Amygdala (tissue), 56 donors: ENCODE measurements at regions not wholly inside any gene's neighbourhood (a gene's known extent, or its start where the extent isn't known, plus 50 kb on each side); places are given as distances from the start of the nearest gene placed in this dataset.
"Not testable (repeated sequence)": the region's sequence is repeated elsewhere in the genome, so short reads cannot be mapped to it uniquely, and the experiment has no call there.

Source experiments
- DNase-seq, 56 donors: peaks; one replicate each; lab custom pipeline; 2025; lab: John Stamatoyannopoulos, UW

GRCh38 chr6:81978230-81978629, 225.7 kb upstream of the TENT5A start:
- DNase-seq: no peak

GRCh38 chr6:81977486-81977885, 225.0 kb upstream of the TENT5A start:
- no peak for DNase-seq

GRCh38 chr6:81969814-81970213, 217.3 kb upstream of the TENT5A start:
- DNase-seq: no peak

- no peak for DNase-seq
These were observed 216.5 kb upstream of the TENT5A start for GRCh38 chr6:81969011-81969410.

- no peak for DNase-seq
These were observed 214.5 kb upstream of the TENT5A start for GRCh38 chr6:81966968-81967367.

GRCh38 chr6:81962198-81962597, 209.7 kb upstream of the TENT5A start:
- DNase-seq: no peak

GRCh38 chr6:81950877-81951276, 198.4 kb upstream of the TENT5A start:
- DNase-seq: no peak

- no peak for DNase-seq
These were observed 196.4 kb upstream of the TENT5A start for GRCh38 chr6:81948861-81949260.

- not testable (repeated sequence) for DNase-seq
These were observed 195.7 kb upstream of the TENT5A start for GRCh38 chr6:81948196-81948595.

GRCh38 chr6:81944661-81945060, 192.2 kb upstream of the TENT5A start:
- no peak for DNase-seq

- DNase-seq: not testable (repeated sequence)
These were observed 190.4 kb upstream of the TENT5A start for GRCh38 chr6:81942842-81943241.

- DNase-seq: no peak
These were observed 189.5 kb upstream of the TENT5A start for GRCh38 chr6:81942067-81942370.

GRCh38 chr6:81940451-81940985, 188.0 kb upstream of the TENT5A start:
- DNase-seq: no peak

- DNase-seq: no peak
These were observed 187.3 kb upstream of the TENT5A start for GRCh38 chr6:81939766-81940165.

GRCh38 chr6:81938991-81939732, 186.7 kb upstream of the TENT5A start:
- DNase-seq: no peak

GRCh38 chr6:81938014-81938856, 185.8 kb upstream of the TENT5A start:
- no peak for DNase-seq

- no peak for DNase-seq
These were observed 184.9 kb upstream of the TENT5A start for GRCh38 chr6:81937296-81937937.

- DNase-seq: no peak
These were observed 182.5 kb upstream of the TENT5A start for GRCh38 chr6:81934936-81935335.

GRCh38 chr6:81933608-81934051, 181.1 kb upstream of the TENT5A start:
- no peak for DNase-seq

- DNase-seq: no peak
These were observed 180.6 kb upstream of the TENT5A start for GRCh38 chr6:81933089-81933488.

GRCh38 chr6:81932448-81932847, 180.0 kb upstream of the TENT5A start:
- not testable (repeated sequence) for DNase-seq
